ENCODE measurements at regions not wholly inside any gene's neighbourhood (a gene's known extent, or its start where the extent isn't known, plus 50 kb on each side); places are given as distances from the start of the nearest gene placed in this dataset.

- DNase-seq, result no peak
Measured at GRCh38 chr6:98583506-98583905, 250.9 kb upstream of the POU3F2 start.

- no peak for DNase-seq
Measured at GRCh38 chr6:98586163-98586562, 248.2 kb upstream of the POU3F2 start.

GRCh38 chr6:98587555-98587954 is 246.8 kb upstream of the POU3F2 start:
- DNase-seq, result no peak

GRCh38 chr6:98589536-98589935 is 244.8 kb upstream of the POU3F2 start:
- no peak for DNase-seq

GRCh38 chr6:98590136-98590681 is 244.2 kb upstream of the POU3F2 start:
- no peak for DNase-seq

- no peak for DNase-seq
Measured at GRCh38 chr6:98590997-98591396, 243.4 kb upstream of the POU3F2 start.

GRCh38 chr6:98593676-98594075 is 240.7 kb upstream of the POU3F2 start:
- DNase-seq, result no peak

- no peak for DNase-seq
Measured at GRCh38 chr6:98601716-98602115, 232.7 kb upstream of the POU3F2 start.

GRCh38 chr6:98605705-98606104 is 228.7 kb upstream of the POU3F2 start:
- DNase-seq, result no peak

- no peak for DNase-seq
Measured at GRCh38 chr6:98627129-98627775, 207.1 kb upstream of the POU3F2 start.

GRCh38 chr6:98633886-98634285 is 200.5 kb upstream of the POU3F2 start:
- DNase-seq, result no peak

GRCh38 chr6:98634569-98634968 is 199.8 kb upstream of the POU3F2 start:
- DNase-seq, result no peak

GRCh38 chr6:98635191-98635590 is 199.2 kb upstream of the POU3F2 start:
- no peak for DNase-seq

- DNase-seq, result no peak
Measured at GRCh38 chr6:98636941-98637340, 197.4 kb upstream of the POU3F2 start.

- no peak for DNase-seq
Measured at GRCh38 chr6:98639089-98639635, 195.2 kb upstream of the POU3F2 start.

GRCh38 chr6:98640366-98640765 is 194.0 kb upstream of the POU3F2 start:
- DNase-seq, result no peak

- DNase-seq, result no peak
Measured at GRCh38 chr6:98641949-98642719, 192.2 kb upstream of the POU3F2 start.

GRCh38 chr6:98644063-98644462 is 190.3 kb upstream of the POU3F2 start:
- DNase-seq, result no peak

GRCh38 chr6:98648211-98648914 is 186.0 kb upstream of the POU3F2 start:
- DNase-seq, result no peak

- no peak for DNase-seq
Measured at GRCh38 chr6:98650941-98651340, 183.4 kb upstream of the POU3F2 start.

GRCh38 chr6:98653179-98653578 is 181.2 kb upstream of the POU3F2 start:
- no peak for DNase-seq

- no peak for DNase-seq
Measured at GRCh38 chr6:98657764-98658163, 176.6 kb upstream of the POU3F2 start.

- DNase-seq, result no peak
Measured at GRCh38 chr6:98669371-98669770, 165.0 kb upstream of the POU3F2 start.
